HCT116 (cell line): ENCODE measurements at regions not wholly inside any gene's neighbourhood (a gene's known extent, or its start where the extent isn't known, plus 50 kb on each side); places are given as distances from the start of the nearest gene placed in this dataset.

Source experiments
- EGR1 ChIP-seq: IDR thresholded peaks from 2 replicates; pipeline ENCODE4 v1.6.1; 2012; ENCODE audit warnings: low read depth
- EZH2 ChIP-seq: fragments of 200-600 bp; sonication (generic); IDR thresholded peaks from 2 replicates; pipeline ENCODE4 v1.6.1; 2017; ENCODE audit warnings: antibody characterized with exemption, mixed run types
- POLR2A ChIP-seq: IDR thresholded peaks from 2 replicates; pipeline ENCODE4 v1.7.0; 2011; ENCODE audit warnings: borderline replicate concordance; ENCODE audit not compliant: insufficient read depth, insufficient read length; ENCODE audit errors: extremely low read depth
- ZFX ChIP-seq: fragments of 450-650 bp; IDR thresholded peaks from 2 replicates; pipeline ENCODE4 v1.6.1; 2017
- TF ChIP-seq, protein P1 (sequence below), 3 experiments: fragments of 200-600 bp in 1 of 3; sonication (generic) in 1 of 3; IDR thresholded peaks in 2 of 3; conservative IDR thresholded peaks in 1 of 3; 2 replicates each; pipeline ENCODE4 v1.5.1; 2012 to 2017; ENCODE audit warnings: low read depth in 2 of 3, low read length in 2 of 3, antibody characterized with exemption in 1 of 3, borderline replicate concordance in 1 of 3, control low read depth in 1 of 3, mild to moderate bottlenecking in 1 of 3, mixed read lengths in 1 of 3, mixed run types in 1 of 3, moderate library complexity in 1 of 3; ENCODE audit not compliant: insufficient read depth in 1 of 3

DNA sequence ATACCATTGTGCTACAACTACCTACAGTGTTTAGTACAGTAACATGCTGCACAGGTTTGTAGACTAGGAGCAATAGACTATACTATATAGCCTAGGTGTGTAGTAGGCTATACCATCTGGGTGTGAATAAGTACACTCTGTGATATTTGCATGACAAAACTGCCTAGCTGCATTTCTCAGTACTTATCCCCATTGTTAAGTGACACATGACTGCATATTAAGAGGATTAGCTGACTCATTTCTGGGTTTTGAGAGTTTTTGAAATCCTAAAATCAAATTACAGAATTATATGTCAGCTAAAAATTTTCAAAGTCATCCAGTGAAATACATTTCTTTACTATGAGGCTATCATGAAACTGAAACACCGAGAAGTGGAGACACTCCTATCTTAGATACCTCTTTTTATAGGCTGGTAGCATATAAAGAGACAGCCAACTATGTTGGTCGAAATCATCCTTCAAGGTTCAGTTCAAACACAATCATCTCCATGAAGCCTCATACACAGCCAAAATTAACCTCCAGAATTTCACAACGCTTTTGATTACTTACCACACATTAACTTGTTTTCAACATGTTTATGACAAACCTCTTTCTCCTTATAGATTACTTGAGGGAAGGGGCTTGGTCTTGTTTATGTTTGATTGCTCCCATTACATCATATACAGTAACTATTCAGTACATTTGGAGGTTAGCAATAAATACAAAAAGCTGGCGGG, 89.8 kb upstream of the ANK3 start:
- TF ChIP-seq, protein P1, sequence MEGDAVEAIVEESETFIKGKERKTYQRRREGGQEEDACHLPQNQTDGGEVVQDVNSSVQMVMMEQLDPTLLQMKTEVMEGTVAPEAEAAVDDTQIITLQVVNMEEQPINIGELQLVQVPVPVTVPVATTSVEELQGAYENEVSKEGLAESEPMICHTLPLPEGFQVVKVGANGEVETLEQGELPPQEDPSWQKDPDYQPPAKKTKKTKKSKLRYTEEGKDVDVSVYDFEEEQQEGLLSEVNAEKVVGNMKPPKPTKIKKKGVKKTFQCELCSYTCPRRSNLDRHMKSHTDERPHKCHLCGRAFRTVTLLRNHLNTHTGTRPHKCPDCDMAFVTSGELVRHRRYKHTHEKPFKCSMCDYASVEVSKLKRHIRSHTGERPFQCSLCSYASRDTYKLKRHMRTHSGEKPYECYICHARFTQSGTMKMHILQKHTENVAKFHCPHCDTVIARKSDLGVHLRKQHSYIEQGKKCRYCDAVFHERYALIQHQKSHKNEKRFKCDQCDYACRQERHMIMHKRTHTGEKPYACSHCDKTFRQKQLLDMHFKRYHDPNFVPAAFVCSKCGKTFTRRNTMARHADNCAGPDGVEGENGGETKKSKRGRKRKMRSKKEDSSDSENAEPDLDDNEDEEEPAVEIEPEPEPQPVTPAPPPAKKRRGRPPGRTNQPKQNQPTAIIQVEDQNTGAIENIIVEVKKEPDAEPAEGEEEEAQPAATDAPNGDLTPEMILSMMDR (IDR thresholded peaks at IDR 0.05 in 2 of 3, conservative IDR thresholded peaks at IDR 0.05 in 1 of 3; ENCODE audit: borderline replicate concordance in 1 of 3, insufficient read depth in 1 of 3, low read depth in 2 of 3, low read length in 2 of 3) = no peak
- TF ChIP-seq POLR2A = no peak
- TF ChIP-seq EZH2 = no peak
- no peak for TF ChIP-seq EGR1
- no peak for TF ChIP-seq ZFX
